Psoas muscle (tissue), 7 donors: ENCODE measurements at regions not wholly inside any gene's neighbourhood (a gene's known extent, or its start where the extent isn't known, plus 50 kb on each side); places are given as distances from the start of the nearest gene placed in this dataset.

Experiments
- ATAC-seq, 4 donors: fragments of 200-7000 bp; cut with Tn5 transposase; one replicate each; pipeline ENCODE4 v1.9.1; 2020; ENCODE audit warnings: moderate library complexity in 3 of 4, mild to moderate bottlenecking in 2 of 4
- DNase-seq, 2 donors: peaks; one replicate each; pipeline ENCODE4 v3.0.0-alpha.2; 2020
- H3K27ac ChIP-seq: fragments of 200-600 bp; one replicate; pipeline ENCODE4 v1.8.0; 2022
- H3K27me3 ChIP-seq, 3 donors: fragments of 200-600 bp in 1 of 3; one replicate each; pipeline versions ENCODE4 v1.6.1 to v1.8.0; 2013 to 2022; ENCODE audit warnings: low read length in 2 of 3, mild to moderate bottlenecking in 2 of 3, moderate library complexity in 1 of 3; ENCODE audit not compliant: insufficient read depth in 3 of 3
- H3K36me3 ChIP-seq, 2 donors: fragments of 200-600 bp in 1 of 2; one replicate each; pipeline versions ENCODE4 v1.6.1 to v1.8.0; 2013 to 2022; ENCODE audit warnings: low read depth in 1 of 2, mild to moderate bottlenecking in 1 of 2, moderate library complexity in 1 of 2; ENCODE audit not compliant: insufficient read depth in 1 of 2
- H3K4me1 ChIP-seq: fragments of 200-600 bp; one replicate; pipeline ENCODE4 v1.8.0; 2022
- H3K4me3 ChIP-seq: fragments of 200-600 bp; one replicate; pipeline ENCODE4 v1.8.0; 2022; ENCODE audit warnings: mild to moderate bottlenecking
- H3K9me3 ChIP-seq: fragments of 200-600 bp; one replicate; pipeline ENCODE4 v1.8.0; 2022
- WGBS, 3 donors: extraction: QIAGEN DNeasy Blood & Tissue Kit; methylation state at CpG; one replicate each; pipeline versions ENCODE4 v1.1.6 to v1.1.7; 2013; 5-methylcytosine and 5-hydroxymethylcytosine counted together
- intact Hi-C, 2 donors: fragments of 100-400 bp; cut with DNase I; formaldehyde crosslinking; loops; one replicate each; pipeline versions ENCODE4 v1.11.0 to v1.14.2; 2022
- TF ChIP-seq, protein P1 (sequence below): fragments of 200-600 bp; IDR thresholded peaks from one replicate; pipeline ENCODE4 v1.8.0; 2022; ENCODE audit warnings: antibody characterized with exemption
- donor health status: healthy with polysubstance abuse.
- donor health status: DM: no; HTN: no; CAD: no; lungs with moderate emphysema.
- donor health status: Bipolar disorder and iron deficiency.
- donor health status: healthy.
- donor health status: DM: yes; HTN: yes; CAD: no.
- donor health status: DM: no; HTN: no; CAD: no.
- donor health status: DM: yes; HTN: yes; CAD: no.

DNA sequence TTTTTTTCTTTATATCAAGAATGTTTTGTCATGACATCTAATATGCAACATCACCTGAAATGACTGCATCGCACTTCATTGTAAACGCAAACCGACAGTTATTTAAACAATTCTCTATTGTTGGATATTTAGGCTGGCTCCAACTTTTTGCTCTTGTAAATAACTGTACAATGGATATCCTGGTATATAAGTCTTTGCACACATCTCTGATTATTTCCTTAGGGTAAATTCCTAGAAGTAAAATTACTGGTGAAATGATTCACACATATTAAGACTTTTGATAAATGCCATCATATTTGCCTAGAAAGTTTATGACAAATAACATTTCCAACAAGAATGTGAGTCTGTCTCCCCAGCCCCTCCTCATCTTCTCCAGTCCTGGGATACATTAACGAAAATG is 154.7 kb downstream of the TFAP2C start:
- intact Hi-C loops, result no loop called here
- no peaks in the 10 kb centered on the region for H3K36me3 ChIP-seq
- TF ChIP-seq, protein P1, sequence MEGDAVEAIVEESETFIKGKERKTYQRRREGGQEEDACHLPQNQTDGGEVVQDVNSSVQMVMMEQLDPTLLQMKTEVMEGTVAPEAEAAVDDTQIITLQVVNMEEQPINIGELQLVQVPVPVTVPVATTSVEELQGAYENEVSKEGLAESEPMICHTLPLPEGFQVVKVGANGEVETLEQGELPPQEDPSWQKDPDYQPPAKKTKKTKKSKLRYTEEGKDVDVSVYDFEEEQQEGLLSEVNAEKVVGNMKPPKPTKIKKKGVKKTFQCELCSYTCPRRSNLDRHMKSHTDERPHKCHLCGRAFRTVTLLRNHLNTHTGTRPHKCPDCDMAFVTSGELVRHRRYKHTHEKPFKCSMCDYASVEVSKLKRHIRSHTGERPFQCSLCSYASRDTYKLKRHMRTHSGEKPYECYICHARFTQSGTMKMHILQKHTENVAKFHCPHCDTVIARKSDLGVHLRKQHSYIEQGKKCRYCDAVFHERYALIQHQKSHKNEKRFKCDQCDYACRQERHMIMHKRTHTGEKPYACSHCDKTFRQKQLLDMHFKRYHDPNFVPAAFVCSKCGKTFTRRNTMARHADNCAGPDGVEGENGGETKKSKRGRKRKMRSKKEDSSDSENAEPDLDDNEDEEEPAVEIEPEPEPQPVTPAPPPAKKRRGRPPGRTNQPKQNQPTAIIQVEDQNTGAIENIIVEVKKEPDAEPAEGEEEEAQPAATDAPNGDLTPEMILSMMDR, result no peak
- no peak for DNase-seq
- no peaks in the 10 kb centered on the region for H3K4me1 ChIP-seq
- no peak overlapping the region for H3K27ac ChIP-seq
- no peak for ATAC-seq
- WGBS, 3 donors, result 80 to 83% (median 83%) methylated on average over 4 of the region's 4 CpGs
- H3K4me3 ChIP-seq, result no peak overlapping the region
- H3K9me3 ChIP-seq, result no peaks in the 10 kb centered on the region
- H3K27me3 ChIP-seq, result peaks cover 0 to 5% (median 0%) of the 10 kb centered on the region in 3 donors

DNA sequence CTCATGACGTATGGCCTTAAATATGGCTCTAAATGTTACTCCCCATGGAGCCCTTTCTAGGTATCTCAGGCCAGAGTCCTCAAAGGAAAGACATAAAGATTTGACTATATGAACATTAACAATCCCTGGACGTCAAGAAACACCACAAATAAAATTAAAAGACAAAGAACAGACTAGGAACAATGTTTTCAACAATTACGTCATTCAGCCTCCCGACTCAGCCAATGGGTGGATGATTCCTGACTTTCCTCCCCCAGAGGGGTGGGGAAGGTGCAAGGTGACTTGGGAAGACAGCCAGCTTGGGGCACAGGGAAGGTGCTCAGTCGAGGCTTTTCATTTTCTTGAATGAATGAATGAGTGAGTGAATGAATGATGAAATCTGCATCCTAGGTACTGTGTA is 157.4 kb downstream of the TFAP2C start:
- Histone ChIP-seq H3K36me3 (no peaks in the 10 kb centered on the region), H3K4me1 (no peaks in the 10 kb centered on the region), H3K4me3 (no peak overlapping the region), H3K9me3 (no peaks in the 10 kb centered on the region), H3K27ac (no peak overlapping the region), H3K27me3 (peaks cover 0 to 1% (median 0%) of the 10 kb centered on the region in 3 donors)
- intact Hi-C loops, result no loop called here
- ATAC-seq (no peak), DNase-seq (no peak)
- TF ChIP-seq, protein P1, result no peak
- 65 to 75% (median 70%) methylated on average over 5 of the region's 5 CpGs for WGBS, 3 donors

DNA sequence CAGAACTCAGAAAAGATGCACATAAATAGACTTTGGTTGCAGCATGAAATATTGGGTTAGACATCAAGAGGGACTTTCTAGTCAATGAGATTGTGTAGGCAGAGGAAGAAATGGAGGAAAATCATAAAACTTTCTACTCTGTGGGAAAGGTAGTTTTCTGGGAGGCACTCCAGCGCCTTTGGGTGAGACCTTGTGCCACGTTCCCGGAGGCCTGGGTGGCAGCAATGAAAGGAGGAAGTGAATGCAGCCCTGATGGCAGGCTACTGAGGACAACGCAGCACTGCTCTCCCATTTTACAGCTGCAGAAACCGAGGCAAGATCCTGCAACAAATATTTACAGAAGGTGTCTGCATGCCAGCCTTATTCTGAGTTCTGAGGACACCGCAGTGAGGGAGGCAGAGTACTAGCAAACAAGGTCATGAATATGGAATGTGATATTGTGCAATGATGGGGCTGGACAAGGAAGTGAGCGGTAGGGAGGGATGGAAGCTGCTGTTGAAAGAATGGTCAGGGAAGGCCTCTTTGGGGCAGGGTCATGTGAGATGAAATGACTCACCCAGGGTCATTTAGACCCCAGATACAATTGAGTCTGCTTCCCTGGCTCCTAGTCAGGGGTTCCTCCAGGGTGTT is 159.1 kb downstream of the TFAP2C start:
- intact Hi-C loops, result no loop called here
- TF ChIP-seq, protein P1, result no peak
- Histone ChIP-seq H3K4me3 (no peak overlapping the region), H3K9me3 (no peaks in the 10 kb centered on the region), H3K27ac (no peak overlapping the region), H3K27me3 (peaks cover 0 to 1% (median 0%) of the 10 kb centered on the region in 3 donors), H3K36me3 (no peaks in the 10 kb centered on the region), H3K4me1 (no peaks in the 10 kb centered on the region)
- 82 to 86% (median 85%) methylated on average over 7 of the region's 7 CpGs for WGBS, 3 donors
- DNase-seq (peak in 1 of 2 donors; percentile 23), ATAC-seq (peak in 3 of 4 donors; percentile 34 to 69 (median 57))

GRCh38 chr20:56788671-56789610 is 159.8 kb downstream of the TFAP2C start:
- no peak for ATAC-seq
- no peak for DNase-seq
- peaks cover 0 to 1% (median 0%) of the 10 kb centered on the region in 3 donors for H3K27me3 ChIP-seq

More at GRCh38 chr20:56788671-56789610, 159.8 kb downstream of the TFAP2C start:
- intact Hi-C loops, result no loop called here
- TF ChIP-seq, protein P1, result no peak
- H3K36me3 ChIP-seq, result no peaks in the 10 kb centered on the region
- no peaks in the 10 kb centered on the region for H3K9me3 ChIP-seq
- 76 to 79% (median 79%) methylated on average over 6 of the region's 6 CpGs for WGBS, 3 donors
- no peak overlapping the region for H3K27ac ChIP-seq
- no peaks in the 10 kb centered on the region for H3K4me1 ChIP-seq
- H3K4me3 ChIP-seq, result no peak overlapping the region
